ENCODE measurements at regions not wholly inside any gene's neighbourhood (a gene's known extent, or its start where the extent isn't known, plus 50 kb on each side); places are given as distances from the start of the nearest gene placed in this dataset.

DNA sequence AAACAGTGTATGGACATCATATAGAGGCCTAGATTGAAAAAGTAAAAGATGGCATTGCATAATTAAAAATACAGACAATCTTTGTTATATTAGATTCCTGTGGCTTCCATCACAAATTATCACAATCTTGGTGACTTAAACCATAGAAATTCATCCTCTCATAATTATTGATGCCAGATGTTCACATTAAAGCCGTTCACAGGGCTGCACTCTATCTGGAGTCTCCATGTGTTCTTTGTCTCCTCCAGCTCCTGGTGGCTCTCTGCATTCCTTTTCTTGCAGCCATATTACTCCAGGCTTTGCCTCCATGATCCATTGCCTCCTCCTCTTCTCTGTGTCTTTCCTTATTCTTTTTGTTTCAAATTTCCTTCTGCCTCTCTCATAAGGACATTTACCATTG is 875.7 kb upstream of the USP15 start:
- Histone ChIP-seq H2AFZ (ENCODE audit: low read depth, low read length) (no peak overlapping the region), H3K79me2 (replicated peaks; ENCODE audit: insufficient read depth, low read length) (no peaks in the 10 kb centered on the region), H4K20me1 (ENCODE audit: insufficient read depth) (no peaks in the 10 kb centered on the region), H3K9ac (ENCODE audit: low read length) (no peak overlapping the region), H3K9me3 (ENCODE audit: low read length) (no peaks in the 10 kb centered on the region), H3K27me3 (ENCODE audit: insufficient read depth, low read depth, low read length) (no peaks in the 10 kb centered on the region), H3K9me2 (ENCODE audit: insufficient read depth, low read length) (no peaks in the 10 kb centered on the region), H3K27ac (ENCODE audit: low read length) (no peak overlapping the region), H3K4me3 (ENCODE audit: low read length) (no peak overlapping the region), H3K36me3 (ENCODE audit: insufficient read depth, low read length) (no peaks in the 10 kb centered on the region), H3F3A (ENCODE audit: insufficient read depth, low read length, poor library complexity, severe bottlenecking) (no peaks in the 10 kb centered on the region), H3K4me2 (ENCODE audit: low read length) (no peak overlapping the region)
- no peak for TF ChIP-seq EZH2 (IDR thresholded peaks at IDR 0.05; ENCODE audit: borderline replicate concordance, insufficient read depth, low read length, poor library complexity, severe bottlenecking)
- TF ChIP-seq EP300 (conservative IDR thresholded peaks at IDR 0.05; ENCODE audit: poor library complexity, severe bottlenecking): no peak
- no peak for TF ChIP-seq MXI1 (conservative IDR thresholded peaks at IDR 0.05; ENCODE audit: poor library complexity, severe bottlenecking)
- no peak for TF ChIP-seq POLR2AphosphoS5 (IDR thresholded peaks at IDR 0.05)
- no peak for TF ChIP-seq SMC3 (conservative IDR thresholded peaks at IDR 0.05; ENCODE audit: poor library complexity)
- TF ChIP-seq, protein P1, sequence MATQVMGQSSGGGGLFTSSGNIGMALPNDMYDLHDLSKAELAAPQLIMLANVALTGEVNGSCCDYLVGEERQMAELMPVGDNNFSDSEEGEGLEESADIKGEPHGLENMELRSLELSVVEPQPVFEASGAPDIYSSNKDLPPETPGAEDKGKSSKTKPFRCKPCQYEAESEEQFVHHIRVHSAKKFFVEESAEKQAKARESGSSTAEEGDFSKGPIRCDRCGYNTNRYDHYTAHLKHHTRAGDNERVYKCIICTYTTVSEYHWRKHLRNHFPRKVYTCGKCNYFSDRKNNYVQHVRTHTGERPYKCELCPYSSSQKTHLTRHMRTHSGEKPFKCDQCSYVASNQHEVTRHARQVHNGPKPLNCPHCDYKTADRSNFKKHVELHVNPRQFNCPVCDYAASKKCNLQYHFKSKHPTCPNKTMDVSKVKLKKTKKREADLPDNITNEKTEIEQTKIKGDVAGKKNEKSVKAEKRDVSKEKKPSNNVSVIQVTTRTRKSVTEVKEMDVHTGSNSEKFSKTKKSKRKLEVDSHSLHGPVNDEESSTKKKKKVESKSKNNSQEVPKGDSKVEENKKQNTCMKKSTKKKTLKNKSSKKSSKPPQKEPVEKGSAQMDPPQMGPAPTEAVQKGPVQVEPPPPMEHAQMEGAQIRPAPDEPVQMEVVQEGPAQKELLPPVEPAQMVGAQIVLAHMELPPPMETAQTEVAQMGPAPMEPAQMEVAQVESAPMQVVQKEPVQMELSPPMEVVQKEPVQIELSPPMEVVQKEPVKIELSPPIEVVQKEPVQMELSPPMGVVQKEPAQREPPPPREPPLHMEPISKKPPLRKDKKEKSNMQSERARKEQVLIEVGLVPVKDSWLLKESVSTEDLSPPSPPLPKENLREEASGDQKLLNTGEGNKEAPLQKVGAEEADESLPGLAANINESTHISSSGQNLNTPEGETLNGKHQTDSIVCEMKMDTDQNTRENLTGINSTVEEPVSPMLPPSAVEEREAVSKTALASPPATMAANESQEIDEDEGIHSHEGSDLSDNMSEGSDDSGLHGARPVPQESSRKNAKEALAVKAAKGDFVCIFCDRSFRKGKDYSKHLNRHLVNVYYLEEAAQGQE (IDR thresholded peaks at IDR 0.05; ENCODE audit: borderline replicate concordance): no peak
- no peak for TF ChIP-seq TAF1 (IDR thresholded peaks at IDR 0.05; ENCODE audit: low read depth)
- TF ChIP-seq RAD21 (conservative IDR thresholded peaks at IDR 0.05): no peak
- TF ChIP-seq CTCF (IDR thresholded peaks at IDR 0.05; ENCODE audit: poor library complexity, severe bottlenecking): no peak

- no peak overlapping the region for H3K4me2 ChIP-seq (ENCODE audit: low read length)
- H4K20me1 ChIP-seq (ENCODE audit: insufficient read depth): no peaks in the 10 kb centered on the region
- no peak overlapping the region for H3K9ac ChIP-seq (ENCODE audit: low read length)
- TF ChIP-seq MXI1 (conservative IDR thresholded peaks at IDR 0.05; ENCODE audit: poor library complexity, severe bottlenecking): no peak
- TF ChIP-seq EZH2 (IDR thresholded peaks at IDR 0.05; ENCODE audit: borderline replicate concordance, insufficient read depth, low read length, poor library complexity, severe bottlenecking): no peak
- TF ChIP-seq TAF1 (IDR thresholded peaks at IDR 0.05; ENCODE audit: low read depth): no peak
- no peak for TF ChIP-seq EP300 (conservative IDR thresholded peaks at IDR 0.05; ENCODE audit: poor library complexity, severe bottlenecking)
- no peaks in the 10 kb centered on the region for H3K79me2 ChIP-seq (replicated peaks; ENCODE audit: insufficient read depth, low read length)
- H3K9me2 ChIP-seq (ENCODE audit: insufficient read depth, low read length): no peaks in the 10 kb centered on the region
- H3K27me3 ChIP-seq (ENCODE audit: insufficient read depth, low read depth, low read length): no peaks in the 10 kb centered on the region
- H3K4me3 ChIP-seq (ENCODE audit: low read length): no peak overlapping the region
- H3K36me3 ChIP-seq (ENCODE audit: insufficient read depth, low read length): no peaks in the 10 kb centered on the region
- no peak overlapping the region for H3K27ac ChIP-seq (ENCODE audit: low read length)
- H3F3A ChIP-seq (ENCODE audit: insufficient read depth, low read length, poor library complexity, severe bottlenecking): no peaks in the 10 kb centered on the region
- H3K9me3 ChIP-seq (ENCODE audit: low read length): no peaks in the 10 kb centered on the region
- no peak overlapping the region for H2AFZ ChIP-seq (ENCODE audit: low read depth, low read length)
Measured at GRCh38 chr12:61385771-61386170, 874.4 kb upstream of the USP15 start.

All from neural cell (in vitro differentiated cells).